Amygdala (tissue), 56 donors: ENCODE measurements at regions not wholly inside any gene's neighbourhood (a gene's known extent, or its start where the extent isn't known, plus 50 kb on each side); places are given as distances from the start of the nearest gene placed in this dataset.

ENCODE experiments used
- DNase-seq, 56 donors: peaks; one replicate each; lab custom pipeline; 2025; lab: John Stamatoyannopoulos, UW

GRCh38 chr19:30165228-30165813, 206.9 kb upstream of the ZNF536 start:
- DNase-seq, result no peak

- DNase-seq, result no peak
Measured at GRCh38 chr19:30167206-30167868, 204.8 kb upstream of the ZNF536 start.

- no peak for DNase-seq
Measured at GRCh38 chr19:30167976-30168635, 204.1 kb upstream of the ZNF536 start.

GRCh38 chr19:30168760-30169159, 203.4 kb upstream of the ZNF536 start:
- DNase-seq, result no peak

GRCh38 chr19:30169196-30169900, 202.8 kb upstream of the ZNF536 start:
- DNase-seq, result no peak

GRCh38 chr19:30170081-30170480, 202.1 kb upstream of the ZNF536 start:
- no peak for DNase-seq

- no peak for DNase-seq
Measured at GRCh38 chr19:30170495-30171137, 201.6 kb upstream of the ZNF536 start.

GRCh38 chr19:30171138-30171635, 201.0 kb upstream of the ZNF536 start:
- DNase-seq, result no peak

GRCh38 chr19:30171795-30172612, 200.2 kb upstream of the ZNF536 start:
- DNase-seq, result no peak

GRCh38 chr19:30172613-30173242, 199.5 kb upstream of the ZNF536 start:
- DNase-seq, result no peak

- no peak for DNase-seq
Measured at GRCh38 chr19:30173593-30174356, 198.4 kb upstream of the ZNF536 start.

GRCh38 chr19:30174357-30174645, 197.9 kb upstream of the ZNF536 start:
- DNase-seq, result no peak

GRCh38 chr19:30174791-30175190, 197.4 kb upstream of the ZNF536 start:
- DNase-seq, result no peak

- no peak for DNase-seq
Measured at GRCh38 chr19:30175987-30176386, 196.2 kb upstream of the ZNF536 start.

GRCh38 chr19:30178721-30179402, 193.3 kb upstream of the ZNF536 start:
- DNase-seq, result no peak

- DNase-seq, result no peak
Measured at GRCh38 chr19:30180691-30181090, 191.5 kb upstream of the ZNF536 start.

GRCh38 chr19:30183807-30184490, 188.2 kb upstream of the ZNF536 start:
- no peak for DNase-seq
